Myocyte (in vitro differentiated cells): ENCODE measurements at regions not wholly inside any gene's neighbourhood (a gene's known extent, or its start where the extent isn't known, plus 50 kb on each side); places are given as distances from the start of the nearest gene placed in this dataset.

ENCODE experiments used
- DNase-seq: peaks from one replicate; pipeline ENCODE4 v3.0.0-alpha.2; 2012; ENCODE audit warnings: low read depth

- no peak for DNase-seq
These were observed 52.5 kb upstream of the PRLR start for GRCh38 chr5:35282810-35283209.

GRCh38 chr5:35281613-35282012, 51.3 kb upstream of the PRLR start:
- no peak for DNase-seq
